NB4 (cell line): ENCODE measurements at regions not wholly inside any gene's neighbourhood (a gene's known extent, or its start where the extent isn't known, plus 50 kb on each side); places are given as distances from the start of the nearest gene placed in this dataset.

Source experiments
- DNase-seq: peaks from one replicate; pipeline ENCODE4 v3.0.0; 2010; ENCODE audit warnings: low read depth
- H3K4me3 ChIP-seq: one replicate; pipeline ENCODE4 v1.5.1; 2011; ENCODE audit warnings: mild to moderate bottlenecking, low read depth, low read length, moderate library complexity
- CTCF ChIP-seq: IDR thresholded peaks from one replicate; pipeline ENCODE4 v1.5.1; 2012; ENCODE audit warnings: low read depth, low read length
- MAX ChIP-seq: IDR thresholded peaks from 2 replicates; pipeline ENCODE4 v1.6.1; 2011; ENCODE audit warnings: low read depth, low read length
- MYC ChIP-seq: IDR thresholded peaks from 2 replicates; pipeline ENCODE4 v1.6.1; 2011; ENCODE audit warnings: low read depth, low read length
- POLR2A ChIP-seq: IDR thresholded peaks from 2 replicates; pipeline ENCODE4 v1.6.1; 2011; ENCODE audit warnings: mild to moderate bottlenecking; ENCODE audit not compliant: insufficient read length; ENCODE audit errors: extremely low read depth

- no peak for TF ChIP-seq MYC
- TF ChIP-seq POLR2A = no peak
- no peak for TF ChIP-seq MAX
- no peak for DNase-seq
- no peak overlapping the region for H3K4me3 ChIP-seq
These were observed 265.3 kb downstream of the RCHY1 start for GRCh38 chr4:75248770-75249407.

GRCh38 chr4:75244325-75244724, 269.9 kb downstream of the RCHY1 start:
- DNase-seq = no peak
- no peak overlapping the region for H3K4me3 ChIP-seq
- TF ChIP-seq MAX (no peak), MYC (no peak), POLR2A (no peak), CTCF (no peak)

GRCh38 chr4:75243570-75243969, 270.6 kb downstream of the RCHY1 start:
- DNase-seq = no peak
- TF ChIP-seq CTCF (no peak), MYC (no peak), POLR2A (no peak), MAX (no peak)
- no peak overlapping the region for H3K4me3 ChIP-seq

- H3K4me3 ChIP-seq = no peak overlapping the region
- TF ChIP-seq CTCF (no peak), POLR2A (no peak), MAX (no peak), MYC (no peak)
- no peak for DNase-seq
These were observed 278.7 kb downstream of the RCHY1 start for GRCh38 chr4:75235359-75235951.

GRCh38 chr4:75232546-75232945, 281.7 kb downstream of the RCHY1 start:
- DNase-seq = no peak
- no peak for TF ChIP-seq POLR2A
- TF ChIP-seq MYC = no peak
- no peak for TF ChIP-seq CTCF
- TF ChIP-seq MAX = no peak
- H3K4me3 ChIP-seq = no peak overlapping the region

- TF ChIP-seq MAX (no peak), MYC (no peak), POLR2A (no peak), CTCF (no peak)
- no peak overlapping the region for H3K4me3 ChIP-seq
- no peak for DNase-seq
These were observed 284.2 kb downstream of the RCHY1 start for GRCh38 chr4:75229806-75230570.
